PC-9 (cell line): ENCODE measurements at regions not wholly inside any gene's neighbourhood (a gene's known extent, or its start where the extent isn't known, plus 50 kb on each side); places are given as distances from the start of the nearest gene placed in this dataset.

Source experiments
- BruUV-seq: library from RNA; stranded (reverse); fragments of 400-500 nt; replicated peaks from 2 replicates; lab custom pipeline; 2021; lab: Mats Ljungman, UMichigan
- CTCF ChIA-PET: fragments of 300-600 bp; sonication (Branson Sonifier 250); formaldehyde crosslinking; loops from one replicate; lab custom pipeline; 2022; ENCODE audit warnings: antibody characterized with exemption; lab: Charles Lee
- POLR2A ChIA-PET: fragments of 300-600 bp; sonication (Branson Sonifier 250); formaldehyde crosslinking; loops from one replicate; lab custom pipeline; 2022; ENCODE audit warnings: antibody characterized with exemption; ENCODE audit not compliant: unreplicated experiment; lab: Charles Lee
- DNase-seq, 2 experiments: peaks; one replicate each; pipeline versions ENCODE4 v3.0.0 to v3.0.0-alpha.2; 2015 to 2022; ENCODE audit warnings: mixed read lengths in 1 of 2
- H2AFZ ChIP-seq: fragments of 200-600 bp; sonication (generic); 2 replicates; pipeline ENCODE4 v1.8.1; 2017; ENCODE audit warnings: antibody characterized with exemption
- H3F3A ChIP-seq: fragments of 200-600 bp; sonication (generic); 2 replicates; pipeline ENCODE4 v1.8.1; 2017; ENCODE audit warnings: antibody characterized with exemption, mild to moderate bottlenecking, low read depth; ENCODE audit not compliant: insufficient read depth
- H3K27ac ChIP-seq: fragments of 200-600 bp; sonication (generic); 2 replicates; pipeline ENCODE4 v1.6.1; 2016; ENCODE audit warnings: mixed run types
- H3K27me3 ChIP-seq: fragments of 200-600 bp; sonication (generic); 2 replicates; pipeline ENCODE4 v1.6.1; 2016; ENCODE audit warnings: low read depth, mixed run types; ENCODE audit not compliant: insufficient read depth
- H3K36me3 ChIP-seq: fragments of 200-600 bp; sonication (generic); 2 replicates; pipeline ENCODE4 v1.6.1; 2016; ENCODE audit warnings: low read depth, mixed run types
- H3K4me1 ChIP-seq: fragments of 200-600 bp; sonication (generic); replicated peaks from 2 replicates; pipeline ENCODE4 v1.6.1; 2016; ENCODE audit warnings: mixed run types; ENCODE audit not compliant: insufficient read depth
- H3K4me2 ChIP-seq: fragments of 200-600 bp; sonication (generic); 2 replicates; pipeline ENCODE4 v1.6.1; 2017; ENCODE audit warnings: mixed run types
- H3K4me3 ChIP-seq: fragments of 200-600 bp; sonication (generic); 2 replicates; pipeline ENCODE4 v1.6.1; 2016; ENCODE audit warnings: mixed run types
- H3K79me2 ChIP-seq: fragments of 200-600 bp; sonication (generic); 2 replicates; pipeline ENCODE4 v1.6.1; 2017; ENCODE audit warnings: low read depth, mixed run types
- H3K9me2 ChIP-seq: fragments of 200-600 bp; sonication (generic); 2 replicates; pipeline ENCODE4 v1.8.1; 2017; ENCODE audit warnings: mild to moderate bottlenecking; ENCODE audit not compliant: insufficient read depth
- H3K9me3 ChIP-seq: fragments of 200-600 bp; sonication (generic); 2 replicates; pipeline ENCODE4 v1.8.1; 2016; ENCODE audit warnings: low read depth; ENCODE audit not compliant: insufficient read depth
- H4K20me1 ChIP-seq: fragments of 200-600 bp; sonication (generic); 2 replicates; pipeline ENCODE4 v1.8.1; 2017; ENCODE audit not compliant: insufficient read depth
- CTCF ChIP-seq: fragments of 200-600 bp; sonication (generic); conservative IDR thresholded peaks from 2 replicates; pipeline ENCODE4 v1.6.1; 2017; ENCODE audit warnings: mixed run types, antibody characterized with exemption, mild to moderate bottlenecking, moderate library complexity
- EZH2 ChIP-seq: fragments of 200-600 bp; sonication (generic); IDR thresholded peaks from 2 replicates; pipeline ENCODE4 v1.8.0; 2017; ENCODE audit warnings: antibody characterized with exemption, low read depth
- intact Hi-C: fragments of 100-400 bp; cut with micrococcal nuclease; formaldehyde crosslinking; loops from one replicate; pipeline ENCODE4 v1.10.0; 2022; ENCODE audit not compliant: unreplicated experiment

- TF ChIP-seq CTCF = no peak
- ChIA-PET POLR2A (no interaction called here), CTCF (no interaction called here)
- Histone ChIP-seq H3K36me3 (no peaks in the 10 kb centered on the region), H3K27me3 (no peaks in the 10 kb centered on the region), H2AFZ (no peak overlapping the region), H4K20me1 (no peaks in the 10 kb centered on the region), H3K4me3 (no peak overlapping the region), H3K79me2 (no peaks in the 10 kb centered on the region), H3K9me3 (no peaks in the 10 kb centered on the region), H3K9me2 (no peaks in the 10 kb centered on the region), H3K4me1 (no peaks in the 10 kb centered on the region), H3K27ac (no peak overlapping the region), H3F3A (no peaks in the 10 kb centered on the region), H3K4me2 (no peak overlapping the region)
- DNase-seq = no peak
- intact Hi-C loops = no loop called here
- no TSS peak for BruUV-seq
These were observed 699.8 kb downstream of the PTPRU start for GRCh38 chr1:29936031-29936544.

GRCh38 chr1:29934255-29934772, 698.0 kb downstream of the PTPRU start:
- Histone ChIP-seq H3K36me3 (no peaks in the 10 kb centered on the region), H3K4me2 (no peak overlapping the region), H2AFZ (no peak overlapping the region), H3K9me3 (no peaks in the 10 kb centered on the region), H3K27ac (no peak overlapping the region), H3K79me2 (no peaks in the 10 kb centered on the region), H3K4me1 (no peaks in the 10 kb centered on the region), H3K9me2 (no peaks in the 10 kb centered on the region), H3F3A (no peaks in the 10 kb centered on the region), H4K20me1 (no peaks in the 10 kb centered on the region), H3K4me3 (no peak overlapping the region), H3K27me3 (no peaks in the 10 kb centered on the region)
- TF ChIP-seq CTCF (no peak), EZH2 (no peak)
- POLR2A ChIA-PET = no interaction called here
- BruUV-seq = no TSS peak
- CTCF ChIA-PET = no interaction called here
- no peak for DNase-seq
- intact Hi-C loops = no loop called here

GRCh38 chr1:29933067-29933466, 696.7 kb downstream of the PTPRU start:
- Histone ChIP-seq H3K27me3 (no peaks in the 10 kb centered on the region), H3K4me3 (no peak overlapping the region), H3K79me2 (no peaks in the 10 kb centered on the region), H3K4me2 (no peak overlapping the region), H3K27ac (no peak overlapping the region), H2AFZ (no peak overlapping the region), H3K36me3 (no peaks in the 10 kb centered on the region), H3F3A (no peaks in the 10 kb centered on the region), H3K9me3 (no peaks in the 10 kb centered on the region), H3K9me2 (no peaks in the 10 kb centered on the region), H3K4me1 (no peaks in the 10 kb centered on the region), H4K20me1 (no peaks in the 10 kb centered on the region)
- CTCF ChIA-PET = no interaction called here
- DNase-seq = peak in 1 of 2 experiments; percentile 57
- no TSS peak for BruUV-seq
- TF ChIP-seq CTCF = no peak
- TF ChIP-seq EZH2 = no peak
- POLR2A ChIA-PET = interaction anchor here (0.8 kb wide), 1 partner anchor 57 kb away, joined by 5 read pairs; no protein-coding TSS in a partner anchor
- intact Hi-C loops = no loop called here
